B cell (primary cell): ENCODE measurements at regions not wholly inside any gene's neighbourhood (a gene's known extent, or its start where the extent isn't known, plus 50 kb on each side); places are given as distances from the start of the nearest gene placed in this dataset.

Experiments used
- ATAC-seq: fragments of 200-7000 bp; cut with Tn5 transposase; one replicate; pipeline ENCODE4 v1.10.0; 2021; ENCODE audit warnings: low read depth, mild to moderate bottlenecking, moderate number of reproducible peaks, moderate library complexity
- CTCF ChIA-PET: fragments of 350-600 bp; sonication (Branson Sonifier 250); formaldehyde crosslinking; loops from one replicate; lab custom pipeline; 2021; ENCODE audit warnings: antibody characterized with exemption, inconsistent platforms; lab: Charles Lee
- POLR2A ChIA-PET: fragments of 350-600 bp; sonication (Branson Sonifier 250); formaldehyde crosslinking; loops from one replicate; lab custom pipeline; 2021; ENCODE audit warnings: antibody characterized with exemption; lab: Charles Lee
- DNase-seq: peaks from one replicate; pipeline ENCODE4 v3.0.0; 2013
- H2AFZ ChIP-seq: 2 replicates; pipeline ENCODE4 v1.6.1; 2012; ENCODE audit warnings: mild to moderate bottlenecking, low read depth, low read length; ENCODE audit not compliant: insufficient read depth, poor library complexity, severe bottlenecking
- H3K27ac ChIP-seq, 2 donors: 1 replicate in 1 of 2; 2 replicates in 1 of 2; pipeline ENCODE4 v1.5.1; 2012 to 2013; ENCODE audit warnings: low read length in 2 of 2, mild to moderate bottlenecking in 2 of 2, moderate library complexity in 1 of 2
- H3K27me3 ChIP-seq, 4 experiments: fragments of 200-600 bp in 1 of 4; sonication (generic) in 1 of 4; replicated peaks in 1 of 4; 1 replicate in 2 of 4; 2 replicates in 2 of 4; pipeline versions ENCODE4 v1.6.1 to v1.7.0; 2013 to 2016; ENCODE audit warnings: low read length in 3 of 4, mild to moderate bottlenecking in 2 of 4, mixed read lengths in 1 of 4, moderate library complexity in 1 of 4; ENCODE audit not compliant: insufficient read depth in 4 of 4, control insufficient read depth in 3 of 4; ENCODE audit errors: control extremely low read depth in 1 of 4
- H3K36me3 ChIP-seq, 2 experiments: replicated peaks in 1 of 2; 1 replicate in 1 of 2; 2 replicates in 1 of 2; pipeline versions ENCODE4 v1.6.1 to v1.7.1; 2013; ENCODE audit warnings: low read length in 1 of 2; ENCODE audit not compliant: insufficient read depth in 2 of 2, control insufficient read depth in 1 of 2; ENCODE audit errors: control extremely low read depth in 1 of 2, extremely low read depth in 1 of 2
- H3K4me1 ChIP-seq, 2 donors: fragments of 200-600 bp in 1 of 2; sonication (generic) in 1 of 2; 1 replicate in 1 of 2; 2 replicates in 1 of 2; pipeline versions ENCODE4 v1.5.1 to v1.6.1; 2013 to 2017; ENCODE audit warnings: low read length in 2 of 2; ENCODE audit not compliant: control insufficient read depth in 2 of 2, insufficient read depth in 2 of 2
- H3K4me2 ChIP-seq: replicated peaks from 2 replicates; pipeline ENCODE3; 2012; ENCODE audit warnings: mild to moderate bottlenecking, low read depth, low read length; ENCODE audit not compliant: poor library complexity, severe bottlenecking
- H3K4me3 ChIP-seq, 5 experiments: fragments of 200-600 bp in 1 of 5; sonication (generic) in 1 of 5; 1 replicate in 3 of 5; 2 replicates in 2 of 5; pipeline versions ENCODE4 v1.5.1 to v1.7.0; 2011 to 2016; ENCODE audit warnings: low read length in 4 of 5, mild to moderate bottlenecking in 4 of 5, low read depth in 2 of 5, control low read depth in 1 of 5, moderate library complexity in 1 of 5; ENCODE audit not compliant: insufficient read depth in 1 of 5; ENCODE audit errors: control extremely low read depth in 1 of 5, extremely low read depth in 1 of 5
- H3K79me2 ChIP-seq: fragments of 200-600 bp; sonication (generic); one replicate; pipeline ENCODE4 v1.6.0; 2016; ENCODE audit warnings: low read length; ENCODE audit not compliant: control insufficient read depth, insufficient read depth
- H3K9ac ChIP-seq: fragments of 200-600 bp; sonication (generic); 2 replicates; pipeline ENCODE4 v1.6.1; 2017; ENCODE audit warnings: mild to moderate bottlenecking, low read length, moderate library complexity
- H3K9me3 ChIP-seq, 3 donors: one replicate each; pipeline versions ENCODE4 v1.6.1 to v1.7.1; 2013; ENCODE audit warnings: low read length in 2 of 3; ENCODE audit not compliant: control insufficient read depth in 2 of 3, insufficient read depth in 1 of 3; ENCODE audit errors: control extremely low read depth in 1 of 3
- H4K20me1 ChIP-seq: 2 replicates; pipeline ENCODE4 v1.6.0; 2012; ENCODE audit warnings: mild to moderate bottlenecking, low read length; ENCODE audit not compliant: insufficient read depth, control insufficient read depth, poor library complexity, severe bottlenecking
- H3K27ac Mint-ChIP-seq: one replicate; pipeline ENCODE4 v1.8.0; 2021; ENCODE audit warnings: mixed read lengths
- H3K27me3 Mint-ChIP-seq: one replicate; pipeline ENCODE4 v1.8.0; 2021; ENCODE audit warnings: mixed read lengths
- H3K4me1 Mint-ChIP-seq: one replicate; pipeline ENCODE4 v1.8.0; 2021; ENCODE audit warnings: mixed read lengths
- H3K4me3 Mint-ChIP-seq: one replicate; pipeline ENCODE4 v1.8.0; 2021; ENCODE audit warnings: mixed read lengths
- H3K9me3 Mint-ChIP-seq: one replicate; pipeline ENCODE4 v1.8.0; 2022; ENCODE audit warnings: mixed read lengths; ENCODE audit not compliant: insufficient read depth
- EZH2 ChIP-seq: IDR thresholded peaks from 2 replicates; pipeline ENCODE4 v1.6.1; 2012; ENCODE audit warnings: borderline replicate concordance, low read depth, mild to moderate bottlenecking, moderate library complexity, low read length; ENCODE audit not compliant: insufficient read depth, poor library complexity, severe bottlenecking
- WGBS: methylation state at CpG from one replicate; pipeline ENCODE4 v1.1.5; 2013; ENCODE audit warnings: missing lambda C conversion rate; ENCODE audit not compliant: insufficient coverage; 5-methylcytosine and 5-hydroxymethylcytosine counted together
- intact Hi-C: fragments of 100-400 bp; cut with micrococcal nuclease; formaldehyde crosslinking; loops from one replicate; pipeline ENCODE4 v1.10.0; 2022
- TF ChIP-seq, protein P1 (sequence below): fragments of 200-600 bp; IDR thresholded peaks from one replicate; pipeline ENCODE4 v1.8.0; 2022; ENCODE audit warnings: antibody characterized with exemption, mild to moderate bottlenecking

DNA sequence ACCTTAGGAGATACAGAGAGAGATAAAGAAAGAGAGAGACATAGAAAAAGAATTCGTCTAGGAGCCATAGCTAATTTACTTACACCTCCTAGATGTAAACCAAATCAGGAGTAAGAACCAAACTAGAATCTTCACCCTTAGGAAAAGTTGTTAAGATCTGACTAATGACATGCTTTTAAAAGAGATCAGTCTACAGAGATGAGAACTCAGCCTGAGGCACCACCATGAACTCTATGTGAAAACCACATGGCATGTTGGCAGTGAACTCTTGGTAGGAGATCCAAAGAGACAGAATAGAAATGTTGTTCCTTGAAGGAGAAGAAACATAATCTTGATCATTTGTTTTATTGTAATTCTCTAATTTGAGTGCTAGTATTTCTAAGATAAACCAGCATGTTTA, 585.4 kb upstream of the ID2 start:
- Mint-ChIP-seq H3K4me3 (no peak overlapping the region), H3K9me3 (no peaks in the 10 kb centered on the region), H3K4me1 (no peaks in the 10 kb centered on the region), H3K27me3 (peaks cover 4% of the 10 kb centered on the region), H3K27ac (no peak overlapping the region)
- H3K27ac ChIP-seq, result no peak overlapping the region
- no peak for ATAC-seq
- H3K27me3 ChIP-seq, result no peaks in the 10 kb centered on the region
- no peak overlapping the region for H3K4me2 ChIP-seq
- H2AFZ ChIP-seq, result no peak overlapping the region
- no peak overlapping the region for H3K4me3 ChIP-seq
- no CpG with 5 or more reads among the region's 1 CpG for WGBS
- no peaks in the 10 kb centered on the region for H3K36me3 ChIP-seq
- intact Hi-C loops, result no loop called here
- H3K79me2 ChIP-seq, result no peaks in the 10 kb centered on the region
- no peak for DNase-seq
- POLR2A ChIA-PET, result no interaction called here
- CTCF ChIA-PET, result interaction anchor here (1.3 kb wide), 1 partner anchor 9 kb away, joined by 3 read pairs; no protein-coding TSS in a partner anchor
- no peaks in the 10 kb centered on the region for H4K20me1 ChIP-seq
- H3K9ac ChIP-seq, result no peak overlapping the region
- no peaks in the 10 kb centered on the region for H3K4me1 ChIP-seq
- TF ChIP-seq, protein P1, sequence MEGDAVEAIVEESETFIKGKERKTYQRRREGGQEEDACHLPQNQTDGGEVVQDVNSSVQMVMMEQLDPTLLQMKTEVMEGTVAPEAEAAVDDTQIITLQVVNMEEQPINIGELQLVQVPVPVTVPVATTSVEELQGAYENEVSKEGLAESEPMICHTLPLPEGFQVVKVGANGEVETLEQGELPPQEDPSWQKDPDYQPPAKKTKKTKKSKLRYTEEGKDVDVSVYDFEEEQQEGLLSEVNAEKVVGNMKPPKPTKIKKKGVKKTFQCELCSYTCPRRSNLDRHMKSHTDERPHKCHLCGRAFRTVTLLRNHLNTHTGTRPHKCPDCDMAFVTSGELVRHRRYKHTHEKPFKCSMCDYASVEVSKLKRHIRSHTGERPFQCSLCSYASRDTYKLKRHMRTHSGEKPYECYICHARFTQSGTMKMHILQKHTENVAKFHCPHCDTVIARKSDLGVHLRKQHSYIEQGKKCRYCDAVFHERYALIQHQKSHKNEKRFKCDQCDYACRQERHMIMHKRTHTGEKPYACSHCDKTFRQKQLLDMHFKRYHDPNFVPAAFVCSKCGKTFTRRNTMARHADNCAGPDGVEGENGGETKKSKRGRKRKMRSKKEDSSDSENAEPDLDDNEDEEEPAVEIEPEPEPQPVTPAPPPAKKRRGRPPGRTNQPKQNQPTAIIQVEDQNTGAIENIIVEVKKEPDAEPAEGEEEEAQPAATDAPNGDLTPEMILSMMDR, result no peak
- no peak for TF ChIP-seq EZH2
- H3K9me3 ChIP-seq, result peaks cover 0 to 2% (median 0%) of the 10 kb centered on the region in 3 donors

DNA sequence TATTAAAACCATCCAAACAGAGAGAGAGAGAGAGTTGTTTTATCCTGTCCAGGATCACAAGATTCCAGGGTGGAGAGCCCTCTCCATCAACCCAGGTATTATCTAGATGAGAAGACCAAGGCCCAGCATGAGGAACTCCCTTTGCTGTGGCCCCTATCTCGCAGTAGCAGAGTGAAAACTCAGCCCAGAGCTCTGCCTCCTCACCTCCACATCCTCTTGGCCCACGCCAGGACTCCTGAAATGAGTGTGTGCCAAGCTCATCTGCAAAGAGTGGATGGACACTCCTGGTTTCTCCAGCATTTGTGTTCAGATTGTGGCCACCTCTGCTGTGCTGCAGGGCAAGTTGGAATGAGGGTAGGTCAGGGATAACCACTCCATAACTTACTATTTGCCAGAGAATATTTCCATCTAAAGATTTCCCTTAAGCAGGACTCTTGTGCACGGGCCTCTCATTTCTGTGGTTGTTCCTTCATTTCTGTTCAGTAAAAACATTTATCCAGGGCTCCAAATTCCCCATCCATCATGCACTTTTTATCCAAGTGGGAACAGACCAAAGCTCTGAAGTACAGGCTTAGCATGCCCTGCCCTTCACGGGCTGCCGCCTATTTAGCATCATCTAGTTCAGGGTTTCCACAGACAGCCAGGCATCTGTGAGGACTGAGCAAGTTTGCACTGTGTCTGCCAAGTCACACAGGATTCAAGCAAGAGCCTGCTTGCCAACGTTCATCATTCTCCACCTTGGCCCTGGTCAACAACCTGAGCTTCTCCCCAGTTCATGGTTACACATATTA, 583.2 kb upstream of the ID2 start:
- Histone ChIP-seq H3K9me3 (peaks cover 0 to 2% (median 0%) of the 10 kb centered on the region in 3 donors), H3K4me2 (no peak overlapping the region), H3K27me3 (no peaks in the 10 kb centered on the region), H3K36me3 (no peaks in the 10 kb centered on the region), H3K79me2 (no peaks in the 10 kb centered on the region), H4K20me1 (no peaks in the 10 kb centered on the region), H2AFZ (no peak overlapping the region), H3K9ac (no peak overlapping the region), H3K4me1 (no peaks in the 10 kb centered on the region), H3K27ac (no peak overlapping the region), H3K4me3 (no peak overlapping the region)
- POLR2A ChIA-PET, result interaction anchor here (0.6 kb wide), 1 partner anchor 15 kb away, joined by 3 read pairs; no protein-coding TSS in a partner anchor
- H3K4me3 Mint-ChIP-seq, result no peak overlapping the region
- no peak for DNase-seq
- 68% methylated on average over 4 of the region's 6 CpGs for WGBS
- H3K27me3 Mint-ChIP-seq, result no peaks in the 10 kb centered on the region
- intact Hi-C loops, result no loop called here
- no peaks in the 10 kb centered on the region for H3K4me1 Mint-ChIP-seq
- CTCF ChIA-PET, result no interaction called here
- no peak for ATAC-seq
- TF ChIP-seq, protein P1, result no peak
- TF ChIP-seq EZH2, result no peak
- H3K27ac Mint-ChIP-seq, result no peak overlapping the region
- H3K9me3 Mint-ChIP-seq, result no peaks in the 10 kb centered on the region
